NCI-H2196 (cell line): ENCODE measurements at regions not wholly inside any gene's neighbourhood (a gene's known extent, or its start where the extent isn't known, plus 50 kb on each side); places are given as distances from the start of the nearest gene placed in this dataset.
"Not testable (repeated sequence)": the region's sequence is repeated elsewhere in the genome, so short reads cannot be mapped to it uniquely, and the experiment has no call there.

ENCODE experiments used
- DNase-seq: peaks from one replicate; lab custom pipeline; 2025; ENCODE audit not compliant: unreplicated experiment; lab: John Stamatoyannopoulos, UW

DNA sequence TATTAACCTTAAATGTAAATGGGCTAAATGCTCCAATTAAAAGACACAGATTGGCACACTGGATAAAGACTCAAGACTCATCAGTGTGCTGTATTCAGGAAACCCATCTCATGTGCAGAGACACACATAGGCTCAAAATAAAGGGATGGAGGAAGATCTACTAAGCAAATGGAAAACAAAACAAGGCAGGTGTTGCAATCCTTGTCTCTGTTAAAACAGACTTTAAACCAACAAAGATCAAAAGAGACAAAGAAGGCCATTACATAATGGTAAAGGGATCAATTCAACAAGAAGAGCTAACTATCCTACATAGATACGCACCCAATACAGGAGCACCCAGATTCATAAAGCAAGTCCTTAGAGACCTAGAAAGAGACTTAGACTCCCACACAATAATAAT is 80.1 kb upstream of the NPSR1 start:
- not testable (repeated sequence) for DNase-seq

- not testable (repeated sequence) for DNase-seq
These were observed 76.3 kb upstream of the NPSR1 start for GRCh38 chr7:34581698-34582097.

- no peak for DNase-seq
These were observed 73.5 kb upstream of the NPSR1 start for GRCh38 chr7:34584526-34584925.

- DNase-seq: no peak
These were observed 61.1 kb upstream of the NPSR1 start for GRCh38 chr7:34596887-34597286.

GRCh38 chr7:34603711-34604444 is 54.1 kb upstream of the NPSR1 start:
- DNase-seq: no peak
